ENCODE measurements at regions not wholly inside any gene's neighbourhood (a gene's known extent, or its start where the extent isn't known, plus 50 kb on each side); places are given as distances from the start of the nearest gene placed in this dataset.
"Not testable (repeated sequence)": the region's sequence is repeated elsewhere in the genome, so short reads cannot be mapped to it uniquely, and the experiment has no call there.

DNA sequence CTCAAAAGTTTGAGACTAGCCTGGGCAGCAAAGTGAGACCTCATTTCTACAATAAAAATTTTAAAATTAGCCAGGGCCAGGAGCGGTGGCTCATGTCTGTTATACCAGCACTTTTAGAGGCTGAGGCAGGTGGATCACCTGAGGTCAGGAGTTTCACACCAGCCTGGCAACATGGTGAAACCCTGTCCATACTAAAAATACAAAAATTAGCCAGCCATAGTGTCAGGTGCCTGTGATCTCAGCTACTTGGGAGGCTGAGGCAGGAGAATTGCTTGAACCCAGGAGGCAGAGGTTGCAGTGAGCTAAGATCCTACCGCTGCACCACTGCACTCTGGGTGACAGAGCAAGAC lies 85.1 kb upstream of the MAP4 start:
- DNase-seq = not testable (repeated sequence)

DNA sequence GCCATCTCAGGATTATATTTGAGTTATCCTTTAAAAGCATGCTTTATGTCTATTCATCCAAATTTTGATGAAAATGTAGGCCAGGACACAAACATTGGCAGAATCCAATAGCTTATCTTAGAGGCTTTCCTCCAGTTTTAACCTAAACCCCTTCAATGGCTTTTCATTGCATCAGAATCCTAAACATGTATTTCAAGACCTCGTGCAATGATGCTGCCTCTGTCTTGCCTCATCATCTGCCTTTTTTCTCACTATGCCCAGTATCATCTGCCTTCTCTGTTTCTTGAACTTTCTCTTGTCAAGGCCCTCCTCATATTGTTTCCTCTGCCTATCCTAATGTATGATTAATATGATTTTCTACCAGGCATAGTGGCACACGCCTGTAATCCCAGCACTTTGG lies 76.1 kb upstream of the MAP4 start:
- no peak for DNase-seq

DNA sequence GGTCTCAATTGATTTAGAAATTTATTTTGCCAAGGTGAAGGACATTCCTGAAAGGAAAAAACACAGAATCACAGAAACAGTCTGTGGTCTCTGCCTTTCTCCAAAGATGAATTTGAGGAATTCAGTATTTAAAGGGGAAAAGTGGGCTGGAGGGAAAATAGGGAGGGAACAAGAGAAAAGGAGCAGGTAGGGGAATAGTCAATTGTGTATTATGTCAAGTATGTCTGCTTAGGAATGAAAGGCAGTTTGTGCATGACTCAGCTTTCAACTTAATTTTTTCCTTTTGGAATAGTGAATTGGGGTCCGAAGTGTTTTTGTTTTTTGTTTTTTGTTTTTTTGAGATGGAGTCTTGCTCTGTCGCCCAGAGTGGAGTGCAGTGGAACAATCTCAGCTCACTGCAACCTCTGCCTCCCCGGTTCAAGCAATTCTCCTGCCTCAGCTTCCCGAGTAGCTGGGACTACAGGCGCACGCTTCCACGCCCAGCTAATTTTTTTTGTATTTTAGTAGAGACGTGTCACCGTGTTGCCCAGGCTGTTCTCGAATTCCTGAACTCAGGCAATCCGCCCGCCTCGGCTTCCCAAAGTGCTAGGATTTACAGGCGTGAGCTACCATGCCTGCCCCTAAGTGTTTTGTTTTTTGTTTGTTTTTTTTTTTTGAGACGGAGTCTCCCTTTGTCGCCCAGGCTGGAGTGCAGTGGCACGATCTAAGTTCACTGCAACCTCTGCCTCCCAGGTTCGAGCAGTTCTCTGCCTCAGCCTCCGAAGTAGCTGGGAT lies 74.1 kb upstream of the MAP4 start:
- DNase-seq = no peak

DNA sequence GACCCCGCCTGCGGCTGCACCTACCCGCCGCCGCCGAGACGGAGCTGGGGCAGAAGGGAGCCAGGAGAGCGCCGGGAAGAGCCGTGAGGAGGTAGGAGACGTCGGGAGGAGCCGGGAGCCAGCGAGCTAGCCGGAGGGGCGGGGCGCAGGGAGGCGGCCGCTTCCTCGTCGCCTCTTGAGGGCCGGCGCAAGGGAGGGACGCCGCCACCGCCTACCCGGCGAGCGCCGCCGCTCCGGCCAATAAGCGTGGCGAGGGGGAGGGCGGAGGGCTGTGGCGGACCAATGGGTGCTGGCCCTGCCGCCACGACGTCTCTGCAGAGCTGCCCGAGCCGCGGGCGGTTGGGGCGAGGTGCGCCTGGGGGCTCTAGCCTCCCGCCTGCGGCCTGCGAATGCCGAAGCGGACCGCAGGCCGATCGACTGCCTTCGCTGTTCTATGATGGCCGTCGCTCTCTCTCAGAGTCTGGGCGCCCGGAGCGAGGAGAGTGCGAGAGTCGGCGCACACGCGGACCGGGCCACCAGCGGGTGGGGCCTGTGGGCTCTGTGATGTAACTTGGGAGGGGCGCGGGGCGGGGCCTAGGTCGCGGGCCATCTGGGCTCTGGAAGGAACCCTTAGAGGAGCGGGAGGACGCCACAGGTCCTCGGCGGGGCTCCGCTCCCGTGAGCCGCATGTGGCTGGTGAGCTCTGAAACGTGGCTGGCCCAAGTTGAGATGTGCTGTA lies 72.7 kb upstream of the MAP4 start:
- peak; percentile 99 for DNase-seq

DNA sequence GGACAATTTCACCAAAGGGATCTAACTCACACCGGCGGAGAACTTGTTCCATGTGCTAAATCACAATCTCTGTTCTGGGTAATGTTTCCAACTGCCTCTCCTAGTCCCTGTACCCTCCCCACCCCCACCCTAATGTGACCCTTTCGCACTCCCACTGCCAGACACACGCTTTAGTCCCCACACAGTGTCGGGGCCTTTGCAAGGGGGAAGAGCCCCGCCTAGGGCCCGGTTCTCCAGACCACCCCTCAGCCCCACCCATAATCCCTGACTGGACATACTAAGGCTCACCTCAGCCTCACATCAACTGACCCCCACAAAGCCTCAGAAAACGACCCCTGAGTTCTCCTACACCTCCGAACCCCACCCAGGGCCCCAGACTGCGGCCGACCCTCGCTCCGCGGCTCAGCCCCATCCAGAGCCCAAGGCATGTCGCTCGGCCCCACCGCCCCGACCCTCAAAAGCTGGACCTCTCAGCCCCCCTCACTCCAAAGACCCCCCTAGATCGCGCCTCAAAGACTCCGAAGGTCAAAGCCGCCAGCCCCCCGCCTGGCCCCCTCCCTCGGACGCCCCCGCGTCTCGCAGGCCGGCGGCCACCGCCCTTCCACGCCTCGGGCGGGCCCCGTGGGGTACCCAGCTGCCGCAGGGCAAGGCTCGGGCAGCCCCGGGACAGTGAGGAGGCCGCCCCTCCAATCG lies 72.0 kb upstream of the MAP4 start:
- DNase-seq = peak; percentile 73

DNA sequence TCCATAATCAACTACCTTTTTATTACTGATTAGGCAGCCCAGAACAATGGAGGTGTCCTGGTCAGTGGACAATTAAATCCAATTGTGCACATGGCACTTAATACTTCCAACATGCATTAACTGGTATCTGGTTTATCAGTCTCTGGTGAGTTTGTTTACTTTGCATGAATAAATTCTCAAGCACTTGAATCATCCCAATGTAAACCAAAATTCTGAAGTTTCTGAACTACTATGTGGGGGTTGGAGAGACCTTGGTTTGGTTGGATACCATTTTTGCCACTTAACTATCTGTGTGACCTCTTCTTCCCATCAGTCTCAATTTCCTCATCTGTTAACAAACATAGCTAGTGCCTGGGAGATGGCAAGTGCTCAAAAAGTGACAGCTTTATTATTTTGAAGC lies 70.5 kb upstream of the MAP4 start:
- DNase-seq = no peak

DNA sequence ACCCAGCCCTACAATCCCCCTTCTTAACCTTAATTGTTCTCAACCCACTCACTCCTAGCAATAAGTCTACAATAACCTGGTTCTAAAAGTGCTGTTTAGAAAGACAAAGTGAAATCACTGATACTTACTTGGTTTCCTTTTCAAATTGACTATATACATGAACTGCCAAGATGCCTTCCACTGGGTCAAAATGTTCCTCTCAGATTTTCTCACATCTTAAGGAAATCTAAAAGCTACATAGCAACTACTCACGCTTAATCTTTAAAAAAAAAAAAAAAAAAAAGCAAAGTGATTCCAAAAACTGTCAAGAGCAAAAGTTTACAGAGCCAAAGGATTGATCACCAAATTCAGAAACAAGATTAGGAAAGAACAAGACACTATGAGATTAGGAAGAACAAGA lies 68.7 kb upstream of the MAP4 start:
- DNase-seq = no peak

DNA sequence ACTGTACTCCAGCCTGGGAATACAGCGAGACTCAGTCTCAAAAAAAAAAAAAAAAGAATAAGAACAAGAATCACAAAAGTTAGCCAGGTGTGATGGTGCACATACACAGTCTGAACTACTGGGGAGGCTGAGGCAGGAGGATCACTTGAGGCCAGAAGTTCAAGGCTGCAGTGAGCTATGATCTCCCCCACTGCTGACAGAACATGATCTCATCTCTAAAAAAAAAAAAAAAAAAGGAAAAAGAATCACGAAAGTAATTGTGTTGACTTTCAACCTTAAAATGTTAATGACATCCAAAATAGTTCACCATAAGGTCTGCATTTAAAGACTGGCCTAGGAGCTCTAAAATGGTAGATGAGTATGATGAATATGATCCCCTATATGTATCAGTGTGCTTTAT lies 68.0 kb upstream of the MAP4 start:
- DNase-seq = no peak

DNA sequence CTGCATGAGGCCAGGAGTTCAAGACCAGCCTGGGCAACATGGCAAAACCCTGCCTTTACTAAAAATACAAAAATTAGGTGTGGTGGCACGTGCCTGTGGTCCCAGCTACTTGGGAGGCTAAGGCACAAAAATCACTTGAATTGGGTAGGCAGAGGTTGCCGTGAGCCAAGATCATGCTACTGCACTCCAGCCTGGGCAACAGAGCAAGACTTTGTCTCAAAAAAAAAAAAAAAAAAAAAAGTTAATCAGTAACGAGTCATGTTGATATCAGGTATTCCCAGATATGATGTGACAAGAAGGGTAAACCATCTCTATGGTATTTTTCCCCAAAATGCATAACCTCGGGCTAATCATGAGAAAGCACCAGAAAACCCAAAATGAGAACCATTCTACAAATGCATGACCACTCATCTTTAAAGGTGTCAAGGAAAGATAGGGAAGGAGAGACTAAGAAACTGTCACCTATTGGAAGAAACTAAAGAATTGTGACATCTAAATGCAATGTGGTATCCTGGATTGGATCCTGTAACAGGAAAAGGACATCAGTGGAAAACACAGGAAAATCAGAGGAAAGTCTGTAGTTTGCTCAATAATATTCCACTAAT lies 66.5 kb upstream of the MAP4 start:
- no peak for DNase-seq

DNA sequence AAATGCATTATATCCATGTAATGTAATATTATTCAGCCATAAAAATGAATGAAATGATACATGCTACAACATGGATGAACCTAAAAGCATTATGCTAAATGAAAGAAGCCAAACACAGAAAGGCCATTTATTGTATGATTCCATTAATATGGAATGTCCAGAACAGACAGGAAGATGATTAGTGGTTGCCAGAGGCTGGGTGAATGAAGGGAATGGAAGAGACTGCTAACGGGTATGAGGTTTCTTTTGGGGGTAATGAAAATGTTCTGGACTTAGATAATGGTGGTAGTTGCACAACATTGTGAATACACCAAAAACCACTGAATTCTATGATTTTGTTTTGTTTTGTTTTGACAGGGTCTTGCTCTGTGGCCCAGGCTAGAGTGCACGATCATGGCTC lies 61.6 kb upstream of the MAP4 start:
- DNase-seq = no peak

DNA sequence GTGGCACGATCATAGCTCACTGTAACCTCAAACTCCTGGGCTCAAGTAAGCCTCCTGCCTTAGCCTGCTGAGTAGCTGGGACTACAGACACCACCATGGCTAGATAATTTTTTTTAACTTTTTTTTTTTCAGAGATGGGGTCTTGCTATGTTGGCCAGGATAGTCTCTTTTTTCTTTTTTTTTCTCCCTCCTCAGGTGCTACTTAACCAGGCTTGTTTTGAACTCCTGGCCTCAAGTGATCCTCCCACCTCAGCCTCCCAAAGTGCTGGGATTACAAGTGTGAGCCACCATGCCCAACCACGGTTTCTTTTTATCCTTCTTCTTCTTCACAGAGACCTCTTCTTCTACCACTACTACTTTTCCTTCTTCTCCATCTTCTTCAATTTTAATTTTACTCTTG lies 53.8 kb upstream of the MAP4 start:
- DNase-seq = no peak

DNA sequence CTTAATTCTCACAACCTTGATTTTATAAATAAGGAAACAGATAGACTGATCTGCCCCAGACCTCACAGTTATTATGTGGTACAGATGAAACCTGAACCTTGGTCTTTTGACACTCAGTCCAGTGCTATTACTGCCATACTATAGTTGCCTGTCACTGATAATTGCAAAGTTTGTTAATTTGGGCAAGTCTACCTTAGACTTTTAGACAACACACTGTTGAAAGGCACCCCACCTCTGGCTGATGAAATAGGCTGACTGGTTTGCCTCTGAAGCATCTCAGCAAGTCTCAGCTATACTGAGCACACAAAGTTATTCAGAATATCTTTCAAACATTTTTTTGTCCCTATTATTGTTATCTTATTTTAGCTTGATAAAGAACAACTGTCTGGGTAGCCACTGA lies 53.1 kb upstream of the MAP4 start:
- DNase-seq = no peak

DNA sequence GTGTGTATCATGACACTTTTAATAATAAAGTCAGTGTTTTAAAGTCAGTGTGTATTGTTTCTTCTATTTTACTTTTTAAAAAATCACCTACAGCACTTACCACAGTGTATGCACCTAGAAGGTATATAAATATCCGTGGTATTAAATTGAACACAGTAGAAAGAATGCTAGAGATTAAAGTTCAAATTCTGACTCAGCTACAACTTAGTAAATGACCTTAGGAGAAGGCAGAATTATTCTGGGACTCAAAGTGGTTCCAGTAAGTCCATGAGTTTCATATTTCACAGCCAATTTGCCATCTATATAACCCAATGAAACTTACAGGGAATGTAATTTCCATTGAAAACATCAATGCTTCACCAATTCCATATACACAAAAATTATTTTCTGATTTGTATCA lies 52.7 kb upstream of the MAP4 start:
- no peak for DNase-seq

DNA sequence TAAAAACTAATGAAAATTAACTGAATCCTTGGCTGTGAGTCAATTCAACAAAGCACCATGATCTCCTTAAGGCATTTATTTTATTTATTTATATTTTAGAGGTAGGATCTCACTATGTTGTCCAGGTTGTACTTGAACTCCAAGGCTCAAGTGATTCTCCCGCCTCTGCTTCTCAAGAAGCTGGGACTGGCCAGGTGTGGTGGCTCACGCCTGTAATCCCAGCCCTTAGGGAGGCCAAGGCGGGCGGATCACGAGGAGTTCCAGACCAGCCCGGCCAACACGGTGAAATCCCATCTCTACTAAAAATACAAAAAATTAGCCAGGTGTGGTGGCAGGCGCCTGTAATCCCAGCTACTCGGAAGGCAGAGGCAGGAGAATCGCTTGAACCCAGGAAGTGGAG lies 52.1 kb upstream of the MAP4 start:
- not testable (repeated sequence) for DNase-seq

DNA sequence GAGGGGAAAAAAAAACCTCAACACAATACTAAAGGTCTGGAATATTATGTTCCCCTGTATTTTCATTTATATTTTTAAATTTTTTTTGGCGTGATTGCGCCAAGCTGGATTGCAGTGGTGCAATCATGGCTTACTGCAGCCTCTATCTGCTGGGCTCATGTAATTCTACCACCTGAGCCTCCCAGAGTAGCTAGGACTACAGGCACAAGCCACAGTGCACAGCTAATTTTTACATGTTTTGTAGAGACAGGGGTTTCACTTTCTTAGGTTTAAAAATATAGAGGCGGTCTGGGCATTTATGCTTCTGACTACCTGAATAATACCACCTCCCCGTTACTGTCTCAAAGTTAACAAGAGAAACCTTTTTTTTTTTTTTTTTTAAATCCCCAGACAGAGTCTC lies 51.1 kb upstream of the MAP4 start:
- DNase-seq = no peak

All from tongue (tissue), 1 donor.